ENCODE measurements at regions not wholly inside any gene's neighbourhood (a gene's known extent, or its start where the extent isn't known, plus 50 kb on each side); places are given as distances from the start of the nearest gene placed in this dataset.

- TF ChIP-seq CTCF (IDR thresholded peaks at IDR 0.05; ENCODE audit: low read depth, low read length, missing input control), result no peak
- TF ChIP-seq ATF3 (IDR thresholded peaks at IDR 0.05), result no peak
- TF ChIP-seq REST (IDR thresholded peaks at IDR 0.05), result no peak
- TF ChIP-seq YY1 (IDR thresholded peaks at IDR 0.05), result no peak
These were observed 396.5 kb upstream of the SEMA3D start for GRCh38 chr7:85583131-85583953.

All from liver (tissue), 3 donors.